ENCODE measurements at regions not wholly inside any gene's neighbourhood (a gene's known extent, or its start where the extent isn't known, plus 50 kb on each side); places are given as distances from the start of the nearest gene placed in this dataset.

GRCh38 chr1:55437692-55438091 is 222.5 kb upstream of the USP24 start (continued):
- no peak for TF ChIP-seq ISX (CRISPR knock-in tag; conservative IDR thresholded peaks at IDR 0.05)
- no peak for TF ChIP-seq ZNF282 (IDR thresholded peaks at IDR 0.05; ENCODE audit: partially characterized antibody)
- no peak for TF ChIP-seq GRHL1 (CRISPR knock-in tag; conservative IDR thresholded peaks at IDR 0.05)
- no peak for TF ChIP-seq PHB2 (IDR thresholded peaks at IDR 0.05; ENCODE audit: partially characterized antibody)
- TF ChIP-seq ZNF451 (CRISPR knock-in tag; IDR thresholded peaks at IDR 0.05), result no peak
- no peak for TF ChIP-seq RFX1 (IDR thresholded peaks at IDR 0.05)
- TF ChIP-seq ZNF800 (CRISPR knock-in tag; IDR thresholded peaks at IDR 0.05), result no peak
- TF ChIP-seq FOXA1 (IDR thresholded peaks at IDR 0.05), result peak; percentile 53; the same call in 1 of the 2 replicates
- peak; percentile 92 for TF ChIP-seq FOXA1 (CRISPR knock-in tag; IDR thresholded peaks at IDR 0.05)
- TF ChIP-seq CC2D1A (CRISPR knock-in tag; IDR thresholded peaks at IDR 0.05), result no peak
- no peak for TF ChIP-seq LRRFIP1 (CRISPR knock-in tag; conservative IDR thresholded peaks at IDR 0.05)
- TF ChIP-seq SNAI1 (CRISPR knock-in tag; IDR thresholded peaks at IDR 0.05; ENCODE audit: borderline replicate concordance), result no peak
- TF ChIP-seq ZNF788 (CRISPR knock-in tag; IDR thresholded peaks at IDR 0.05; ENCODE audit: borderline replicate concordance), result no peak
- TF ChIP-seq SIN3A (IDR thresholded peaks at IDR 0.05; ENCODE audit: borderline replicate concordance, low read depth, low read length), result no peak
- no peak for TF ChIP-seq HES4 (CRISPR knock-in tag; IDR thresholded peaks at IDR 0.05; ENCODE audit: borderline replicate concordance)
- TF ChIP-seq ZUFSP (CRISPR knock-in tag; IDR thresholded peaks at IDR 0.05; ENCODE audit: borderline replicate concordance), result no peak
- TF ChIP-seq GLI4 (CRISPR knock-in tag; IDR thresholded peaks at IDR 0.05; ENCODE audit: borderline replicate concordance), result no peak
- no peak for TF ChIP-seq TEF (CRISPR knock-in tag; IDR thresholded peaks at IDR 0.05)
